ENCODE measurements at regions not wholly inside any gene's neighbourhood (a gene's known extent, or its start where the extent isn't known, plus 50 kb on each side); places are given as distances from the start of the nearest gene placed in this dataset.
"Not testable (repeated sequence)": the region's sequence is repeated elsewhere in the genome, so short reads cannot be mapped to it uniquely, and the experiment has no call there.

DNA sequence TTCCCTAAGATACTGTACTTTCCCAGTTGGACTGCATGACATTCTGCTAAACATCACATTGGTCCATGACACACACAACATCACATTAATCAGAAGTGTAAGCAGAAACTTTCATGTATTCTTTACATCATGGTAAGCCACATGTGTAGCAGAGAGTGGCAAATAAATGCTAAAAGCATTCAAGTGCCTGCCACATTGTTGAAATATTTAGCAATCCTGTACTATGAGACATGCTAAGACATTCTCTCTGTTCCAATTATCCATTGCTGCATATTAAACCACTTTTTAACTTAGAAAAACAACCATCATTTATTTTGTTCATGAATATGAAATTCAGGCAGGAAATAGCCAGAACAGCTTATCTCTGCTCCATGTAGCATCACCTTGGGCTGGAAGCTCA lies 207.7 kb upstream of the GJE1 start:
- H3K9me3 ChIP-seq: no peaks in the 10 kb centered on the region
- TF ChIP-seq POLR2AphosphoS5 (IDR thresholded peaks at IDR 0.05): no peak
- no peak for TF ChIP-seq POLR2A (IDR thresholded peaks at IDR 0.05)
- TF ChIP-seq CTCF (IDR thresholded peaks at IDR 0.05): no peak
- no peak overlapping the region for H3K27ac ChIP-seq
- no peak for DNase-seq (ENCODE audit: low spot score)
- H3K4me1 ChIP-seq (replicated peaks): no peaks in the 10 kb centered on the region
- no peaks in the 10 kb centered on the region for H3K36me3 ChIP-seq
- no peaks in the 10 kb centered on the region for H3K27me3 ChIP-seq (replicated peaks; ENCODE audit: insufficient read depth)
- no peak overlapping the region for H3K4me3 ChIP-seq
- intact Hi-C loops (cut with DNase I): no loop called here

GRCh38 chr6:141922898-141923297 lies 209.8 kb upstream of the GJE1 start:
- 86% methylated on average over 2 of the region's 2 CpGs for WGBS
- Histone ChIP-seq H3K4me3 (no peak overlapping the region), H3K27ac (no peak overlapping the region), H3K36me3 (no peaks in the 10 kb centered on the region), H3K4me1 (replicated peaks) (no peaks in the 10 kb centered on the region), H3K9me3 (no peaks in the 10 kb centered on the region), H3K27me3 (replicated peaks; ENCODE audit: insufficient read depth) (no peaks in the 10 kb centered on the region)
- no peak for DNase-seq (ENCODE audit: low spot score)
- intact Hi-C loops (cut with DNase I): no loop called here
- TF ChIP-seq POLR2A (IDR thresholded peaks at IDR 0.05) (no peak), CTCF (IDR thresholded peaks at IDR 0.05) (no peak), POLR2AphosphoS5 (IDR thresholded peaks at IDR 0.05) (no peak)

DNA sequence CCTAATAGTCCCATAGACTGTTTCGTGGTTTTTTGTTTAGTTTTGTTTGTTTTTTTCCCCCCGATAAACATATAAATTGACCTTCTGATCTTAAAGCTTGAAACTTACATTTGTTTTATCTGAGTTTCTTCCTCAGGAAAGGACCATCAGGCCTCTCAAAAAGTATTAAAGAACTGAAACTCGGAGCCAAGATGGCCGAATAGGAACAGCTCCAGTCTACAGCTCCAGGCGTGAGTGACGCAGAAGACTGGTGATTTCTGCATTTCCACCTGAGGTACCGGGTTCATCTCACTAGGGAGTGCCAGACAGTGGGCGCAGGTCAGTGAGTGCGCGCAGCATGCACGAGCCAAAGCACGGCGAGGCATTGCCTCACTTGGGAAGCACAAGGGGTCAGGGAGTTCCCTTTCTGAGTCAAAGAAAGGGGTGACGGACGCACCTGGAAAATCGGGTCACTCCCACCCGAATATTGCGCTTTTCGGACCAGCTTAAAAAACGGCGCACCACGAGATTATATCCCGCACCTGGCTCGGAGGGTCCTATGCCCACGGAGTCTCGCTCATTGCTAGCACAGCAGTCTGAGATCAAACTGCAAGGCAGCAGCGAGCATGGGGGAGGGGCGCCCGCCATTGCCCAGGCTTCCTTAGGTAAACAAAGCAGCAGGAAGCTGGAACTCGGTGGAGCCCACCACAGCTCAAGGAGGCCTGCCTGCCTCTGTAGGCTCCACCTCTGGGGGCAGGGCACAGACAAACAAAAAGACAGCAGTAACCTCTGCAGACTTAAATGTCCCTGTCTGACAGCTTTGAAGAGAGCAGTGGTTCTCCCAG lies 215.8 kb upstream of the GJE1 start:
- H3K27ac ChIP-seq; H3K9me3 ChIP-seq; intact Hi-C loops (cut with DNase I); H3K4me3 ChIP-seq; H3K4me1 ChIP-seq (replicated peaks); DNase-seq (ENCODE audit: low spot score); H3K27me3 ChIP-seq (replicated peaks; ENCODE audit: insufficient read depth); H3K36me3 ChIP-seq: not testable (repeated sequence)
- WGBS: 94% methylated on average over 30 of the region's 30 CpGs

- Histone ChIP-seq H3K4me1 (replicated peaks) (no peaks in the 10 kb centered on the region), H3K27me3 (replicated peaks; ENCODE audit: insufficient read depth) (no peaks in the 10 kb centered on the region), H3K9me3 (no peaks in the 10 kb centered on the region), H3K36me3 (no peaks in the 10 kb centered on the region), H3K4me3 (no peak overlapping the region), H3K27ac (no peak overlapping the region)
- 72% methylated on average over 2 of the region's 2 CpGs for WGBS
- no peak for DNase-seq (ENCODE audit: low spot score)
- intact Hi-C loops (cut with DNase I): no loop called here
- TF ChIP-seq POLR2AphosphoS5 (IDR thresholded peaks at IDR 0.05) (no peak), POLR2A (IDR thresholded peaks at IDR 0.05) (no peak), CTCF (IDR thresholded peaks at IDR 0.05) (no peak)
Measured at GRCh38 chr6:141914646-141915045, 218.1 kb upstream of the GJE1 start.

DNA sequence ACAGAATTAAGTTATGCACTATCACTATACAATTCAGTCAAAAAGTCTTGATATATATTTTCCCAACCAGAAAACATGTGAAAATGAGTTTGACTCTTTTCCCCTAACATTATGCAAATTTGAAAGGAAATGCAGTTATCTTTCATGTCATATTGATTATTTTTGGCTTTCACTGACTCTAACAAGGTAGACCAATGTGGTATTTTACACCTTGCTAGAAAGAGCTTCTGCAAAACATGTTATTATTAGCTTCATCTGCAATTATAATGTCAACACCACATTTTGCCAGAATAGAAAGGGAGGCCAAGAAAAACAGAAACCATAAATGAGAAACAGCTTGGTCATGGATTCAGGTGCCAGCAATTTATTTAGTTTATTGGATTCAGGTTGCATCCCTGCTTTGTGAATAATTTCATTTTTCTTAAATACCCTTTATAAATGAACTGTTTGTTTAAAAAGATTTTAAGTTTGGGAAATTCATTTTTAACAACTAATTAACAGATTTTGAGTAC lies 226.1 kb upstream of the GJE1 start:
- Histone ChIP-seq H3K4me1 (replicated peaks) (no peaks in the 10 kb centered on the region), H3K27me3 (replicated peaks; ENCODE audit: insufficient read depth) (no peaks in the 10 kb centered on the region), H3K36me3 (no peaks in the 10 kb centered on the region), H3K9me3 (no peaks in the 10 kb centered on the region), H3K4me3 (no peak overlapping the region), H3K27ac (no peak overlapping the region)
- intact Hi-C loops (cut with DNase I): no loop called here
- DNase-seq (ENCODE audit: low spot score): no peak
- TF ChIP-seq POLR2AphosphoS5 (IDR thresholded peaks at IDR 0.05) (no peak), POLR2A (IDR thresholded peaks at IDR 0.05) (no peak), CTCF (IDR thresholded peaks at IDR 0.05) (no peak)
